Chondrocyte (in vitro differentiated cells): ENCODE measurements at regions not wholly inside any gene's neighbourhood (a gene's known extent, or its start where the extent isn't known, plus 50 kb on each side); places are given as distances from the start of the nearest gene placed in this dataset.
"Not testable (repeated sequence)": the region's sequence is repeated elsewhere in the genome, so short reads cannot be mapped to it uniquely, and the experiment has no call there.

ENCODE experiments used
- DNase-seq: peaks from one replicate; pipeline ENCODE4 v3.0.0; 2021; ENCODE audit warnings: mixed read lengths, low spot score
- H3K27ac Mint-ChIP-seq: one replicate; pipeline ENCODE4 v1.8.0; 2021; ENCODE audit warnings: mild to moderate bottlenecking, moderate library complexity, mixed read lengths; ENCODE audit not compliant: unreplicated experiment
- H3K27me3 Mint-ChIP-seq: 2 replicates; pipeline ENCODE4 v1.8.0; 2021; ENCODE audit warnings: low read depth, mixed read lengths
- H3K36me3 Mint-ChIP-seq: 2 replicates; pipeline ENCODE4 v1.8.0; 2021; ENCODE audit warnings: low read depth, mixed read lengths
- H3K4me1 Mint-ChIP-seq: 2 replicates; pipeline ENCODE4 v1.8.0; 2021; ENCODE audit warnings: low read depth, mild to moderate bottlenecking, mixed read lengths
- H3K4me3 Mint-ChIP-seq: one replicate; pipeline ENCODE4 v1.8.0; 2021; ENCODE audit warnings: mild to moderate bottlenecking, moderate library complexity, mixed read lengths; ENCODE audit not compliant: unreplicated experiment
- H3K9me3 Mint-ChIP-seq: 2 replicates; pipeline ENCODE4 v1.8.0; 2021; ENCODE audit warnings: low read depth, mixed read lengths
- TF ChIP-seq, protein P1 (sequence below): fragments of 200-600 bp; sonication (generic); IDR thresholded peaks from 2 replicates; pipeline ENCODE4 v1.5.0; 2021; ENCODE audit warnings: antibody characterized with exemption, mild to moderate bottlenecking, moderate library complexity

DNA sequence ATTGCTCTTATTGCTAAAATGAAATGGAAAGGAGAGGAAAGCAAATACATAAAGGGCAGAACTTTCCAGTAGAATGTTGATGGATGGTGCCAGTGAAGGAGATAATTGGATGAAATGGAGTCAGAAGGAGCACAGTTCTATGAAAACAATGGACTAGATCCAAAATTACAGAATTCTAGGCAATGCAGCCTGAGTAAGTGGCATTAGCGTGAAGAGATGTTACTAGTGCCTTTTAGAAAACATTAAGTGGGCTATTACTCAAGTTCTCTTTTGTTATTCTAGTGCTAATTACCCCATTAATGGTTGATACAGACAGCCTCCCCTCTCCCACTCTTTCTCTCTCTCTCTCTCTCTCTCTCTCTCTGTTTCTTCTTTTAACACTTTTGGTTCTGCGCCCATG lies 209.5 kb upstream of the RGS17 start:
- H3K9me3 Mint-ChIP-seq, result peaks cover 15% of the 10 kb centered on the region

GRCh38 chr6:153334121-153334520 lies 203.0 kb upstream of the RGS17 start:
- no peak overlapping the region for H3K27ac Mint-ChIP-seq
- H3K4me1 Mint-ChIP-seq, result no peaks in the 10 kb centered on the region
- peaks cover 2% of the 10 kb centered on the region for H3K36me3 Mint-ChIP-seq
- DNase-seq, result no peak
- TF ChIP-seq, protein P1, sequence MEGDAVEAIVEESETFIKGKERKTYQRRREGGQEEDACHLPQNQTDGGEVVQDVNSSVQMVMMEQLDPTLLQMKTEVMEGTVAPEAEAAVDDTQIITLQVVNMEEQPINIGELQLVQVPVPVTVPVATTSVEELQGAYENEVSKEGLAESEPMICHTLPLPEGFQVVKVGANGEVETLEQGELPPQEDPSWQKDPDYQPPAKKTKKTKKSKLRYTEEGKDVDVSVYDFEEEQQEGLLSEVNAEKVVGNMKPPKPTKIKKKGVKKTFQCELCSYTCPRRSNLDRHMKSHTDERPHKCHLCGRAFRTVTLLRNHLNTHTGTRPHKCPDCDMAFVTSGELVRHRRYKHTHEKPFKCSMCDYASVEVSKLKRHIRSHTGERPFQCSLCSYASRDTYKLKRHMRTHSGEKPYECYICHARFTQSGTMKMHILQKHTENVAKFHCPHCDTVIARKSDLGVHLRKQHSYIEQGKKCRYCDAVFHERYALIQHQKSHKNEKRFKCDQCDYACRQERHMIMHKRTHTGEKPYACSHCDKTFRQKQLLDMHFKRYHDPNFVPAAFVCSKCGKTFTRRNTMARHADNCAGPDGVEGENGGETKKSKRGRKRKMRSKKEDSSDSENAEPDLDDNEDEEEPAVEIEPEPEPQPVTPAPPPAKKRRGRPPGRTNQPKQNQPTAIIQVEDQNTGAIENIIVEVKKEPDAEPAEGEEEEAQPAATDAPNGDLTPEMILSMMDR, result no peak
- peaks cover 11% of the 10 kb centered on the region for H3K9me3 Mint-ChIP-seq
- H3K27me3 Mint-ChIP-seq, result peaks cover 6% of the 10 kb centered on the region
- no peak overlapping the region for H3K4me3 Mint-ChIP-seq

More for the DNA sequence above, 209.5 kb upstream of the RGS17 start:
- TF ChIP-seq, protein P1, result no peak
- Mint-ChIP-seq H3K27ac (no peak overlapping the region), H3K4me3 (no peak overlapping the region), H3K36me3 (peaks cover 2% of the 10 kb centered on the region), H3K4me1 (no peaks in the 10 kb centered on the region), H3K27me3 (peaks cover 8% of the 10 kb centered on the region)
- DNase-seq, result no peak

GRCh38 chr6:153331221-153331620 lies 200.1 kb upstream of the RGS17 start:
- peaks cover 10% of the 10 kb centered on the region for H3K27me3 Mint-ChIP-seq
- H3K36me3 Mint-ChIP-seq, H3K4me3 Mint-ChIP-seq, H3K9me3 Mint-ChIP-seq, H3K27ac Mint-ChIP-seq, H3K4me1 Mint-ChIP-seq, DNase-seq: not testable (repeated sequence)

GRCh38 chr6:153328194-153328593 lies 197.1 kb upstream of the RGS17 start:
- Mint-ChIP-seq H3K9me3 (no peaks in the 10 kb centered on the region), H3K4me3 (no peak overlapping the region), H3K27ac (no peak overlapping the region), H3K4me1 (no peaks in the 10 kb centered on the region), H3K36me3 (no peaks in the 10 kb centered on the region), H3K27me3 (peaks cover 11% of the 10 kb centered on the region)
- TF ChIP-seq, protein P1, result no peak
- DNase-seq, result no peak

GRCh38 chr6:153325661-153326060 lies 194.6 kb upstream of the RGS17 start:
- H3K4me3 Mint-ChIP-seq, result no peak overlapping the region
- no peaks in the 10 kb centered on the region for H3K36me3 Mint-ChIP-seq
- peaks cover 7% of the 10 kb centered on the region for H3K27me3 Mint-ChIP-seq
- no peaks in the 10 kb centered on the region for H3K4me1 Mint-ChIP-seq
- no peak for DNase-seq
- H3K27ac Mint-ChIP-seq, result no peak overlapping the region
- TF ChIP-seq, protein P1, result no peak
- H3K9me3 Mint-ChIP-seq, result no peaks in the 10 kb centered on the region

DNA sequence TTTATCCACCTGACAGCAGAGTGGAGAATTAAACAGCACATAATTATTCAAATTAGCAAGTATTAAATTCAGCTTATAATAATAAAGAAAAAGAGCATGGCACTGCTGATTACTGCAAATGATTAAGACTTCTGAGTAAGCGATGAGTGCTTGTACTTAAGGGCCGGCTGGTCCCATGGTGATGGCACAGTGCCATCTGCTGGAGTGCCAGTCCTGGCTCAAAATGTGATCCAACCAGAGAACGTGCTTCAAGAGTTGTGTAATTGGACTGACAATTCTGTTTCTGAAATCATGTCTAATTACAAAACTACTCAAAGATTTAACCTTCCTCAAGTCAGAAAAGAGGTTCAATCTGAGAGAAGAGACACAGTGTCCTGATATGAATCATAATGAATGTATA lies 181.6 kb upstream of the RGS17 start:
- Mint-ChIP-seq H3K27ac (no peak overlapping the region), H3K4me1 (no peaks in the 10 kb centered on the region), H3K36me3 (no peaks in the 10 kb centered on the region), H3K9me3 (no peaks in the 10 kb centered on the region), H3K4me3 (no peak overlapping the region), H3K27me3 (peaks cover 55% of the 10 kb centered on the region)
- DNase-seq, result no peak
- TF ChIP-seq, protein P1, result peak; percentile 84
